Spleen (tissue), 7 donors: ENCODE measurements at regions not wholly inside any gene's neighbourhood (a gene's known extent, or its start where the extent isn't known, plus 50 kb on each side); places are given as distances from the start of the nearest gene placed in this dataset.

Experiments
- POLR2A ChIP-seq, 3 donors: fragments of 450-650 bp; IDR thresholded peaks; one replicate each; pipeline ENCODE4 v1.5.1; 2017; ENCODE audit warnings: antibody characterized with exemption in 3 of 3, mild to moderate bottlenecking in 1 of 3
- TF ChIP-seq, protein P1 (sequence below), 11 experiments: fragments of 200-600 bp in 7 of 11; fragments of 450-650 bp in 4 of 11; sonication (generic) in 4 of 11; IDR thresholded peaks in 8 of 11; conservative IDR thresholded peaks in 3 of 11; 1 replicate in 7 of 11; 2 replicates in 4 of 11; pipeline versions ENCODE4 v1.4.0 to v1.8.0; 2016 to 2021; ENCODE audit warnings: antibody characterized with exemption in 11 of 11, inconsistent platforms in 4 of 11, mild to moderate bottlenecking in 1 of 11
- donor health status: DM: no; HTN: no; CAD: no; lungs with moderate emphysema.
- donor health status: DM: no; HTN: no; CAD: no.
- donor health status: DM: no; HTN: no; CAD: no.

DNA sequence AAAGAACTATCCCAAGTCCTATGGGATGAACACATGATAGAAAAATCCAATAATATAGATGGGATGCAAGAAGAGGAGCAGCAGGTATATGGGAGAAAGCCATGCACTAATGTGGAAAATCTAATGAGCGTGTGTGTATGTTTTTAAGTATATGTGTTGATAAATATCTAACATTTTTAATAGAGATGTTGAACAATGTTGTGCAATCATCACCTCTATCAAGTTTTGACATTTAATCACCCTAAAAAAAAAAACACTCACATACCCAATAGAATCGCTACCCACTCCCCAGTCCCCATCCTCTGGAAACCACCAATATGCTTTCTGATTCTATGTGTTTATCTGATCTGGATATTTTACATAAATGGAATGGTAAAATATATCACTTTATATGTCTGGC, 983.7 kb downstream of the SUCLG1 start:
- TF ChIP-seq, protein P1, sequence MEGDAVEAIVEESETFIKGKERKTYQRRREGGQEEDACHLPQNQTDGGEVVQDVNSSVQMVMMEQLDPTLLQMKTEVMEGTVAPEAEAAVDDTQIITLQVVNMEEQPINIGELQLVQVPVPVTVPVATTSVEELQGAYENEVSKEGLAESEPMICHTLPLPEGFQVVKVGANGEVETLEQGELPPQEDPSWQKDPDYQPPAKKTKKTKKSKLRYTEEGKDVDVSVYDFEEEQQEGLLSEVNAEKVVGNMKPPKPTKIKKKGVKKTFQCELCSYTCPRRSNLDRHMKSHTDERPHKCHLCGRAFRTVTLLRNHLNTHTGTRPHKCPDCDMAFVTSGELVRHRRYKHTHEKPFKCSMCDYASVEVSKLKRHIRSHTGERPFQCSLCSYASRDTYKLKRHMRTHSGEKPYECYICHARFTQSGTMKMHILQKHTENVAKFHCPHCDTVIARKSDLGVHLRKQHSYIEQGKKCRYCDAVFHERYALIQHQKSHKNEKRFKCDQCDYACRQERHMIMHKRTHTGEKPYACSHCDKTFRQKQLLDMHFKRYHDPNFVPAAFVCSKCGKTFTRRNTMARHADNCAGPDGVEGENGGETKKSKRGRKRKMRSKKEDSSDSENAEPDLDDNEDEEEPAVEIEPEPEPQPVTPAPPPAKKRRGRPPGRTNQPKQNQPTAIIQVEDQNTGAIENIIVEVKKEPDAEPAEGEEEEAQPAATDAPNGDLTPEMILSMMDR (IDR thresholded peaks at IDR 0.05 in 8 of 11, conservative IDR thresholded peaks at IDR 0.05 in 3 of 11) = no peak
- TF ChIP-seq POLR2A (IDR thresholded peaks at IDR 0.05) = no peak
